ENCODE measurements at regions not wholly inside any gene's neighbourhood (a gene's known extent, or its start where the extent isn't known, plus 50 kb on each side); places are given as distances from the start of the nearest gene placed in this dataset.

DNA sequence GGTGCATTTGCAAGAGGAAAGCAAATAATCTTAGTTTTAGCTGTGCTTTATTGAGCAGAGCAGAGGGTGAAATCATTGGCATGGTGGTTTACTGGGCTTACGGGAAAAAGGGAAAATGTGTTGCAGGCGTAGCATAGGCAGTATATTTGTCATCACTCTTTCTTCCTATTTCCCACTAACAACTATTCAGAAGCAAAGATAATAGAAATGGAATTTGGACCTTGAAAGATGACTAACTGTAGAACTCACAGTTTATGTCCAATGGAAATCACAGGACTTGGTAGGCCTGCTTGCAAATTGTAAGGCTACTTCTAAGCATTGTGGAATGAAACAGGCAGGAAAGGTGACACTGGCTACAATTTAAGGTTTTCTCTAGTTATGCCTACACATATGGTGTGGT, 611.9 kb upstream of the MAN1A1 start:
- H3K79me2 ChIP-seq (replicated peaks; ENCODE audit: insufficient read depth), result no peaks in the 10 kb centered on the region
- Mint-ChIP-seq H3K4me1 (peaks cover 20% of the 10 kb centered on the region), H3K27ac (no peak overlapping the region), H3K27me3 (ENCODE audit: insufficient read depth, low read depth, poor library complexity) (peaks cover 3% of the 10 kb centered on the region), H3K9me3 (no peaks in the 10 kb centered on the region), H3K36me3 (ENCODE audit: low read depth) (no peaks in the 10 kb centered on the region), H3K4me3 (no peak overlapping the region)
- H3K36me3 ChIP-seq (ENCODE audit: insufficient read depth), result no peaks in the 10 kb centered on the region
- no peak overlapping the region for H3K4me2 ChIP-seq
- no peaks in the 10 kb centered on the region for H4K20me1 ChIP-seq (replicated peaks; ENCODE audit: insufficient read depth)
- H3F3A ChIP-seq (replicated peaks; ENCODE audit: low read depth), result no peaks in the 10 kb centered on the region
- DNase-seq (ENCODE audit: low spot score) (no peak), ATAC-seq (no peak)
- no peak overlapping the region for H3K4me3 ChIP-seq
- H3K9me2 ChIP-seq (ENCODE audit: insufficient read depth), result no peaks in the 10 kb centered on the region
- H2AFZ ChIP-seq, result no peak overlapping the region
- TF ChIP-seq EZH2 (IDR thresholded peaks at IDR 0.05; ENCODE audit: low read depth, unreplicated experiment) (no peak), EZH2phosphoT487 (IDR thresholded peaks at IDR 0.05; ENCODE audit: unreplicated experiment) (no peak), JUNB (IDR thresholded peaks at IDR 0.05; ENCODE audit: unreplicated experiment) (no peak), STAT1 (IDR thresholded peaks at IDR 0.05; ENCODE audit: unreplicated experiment) (no peak)
- TF ChIP-seq, protein P1, sequence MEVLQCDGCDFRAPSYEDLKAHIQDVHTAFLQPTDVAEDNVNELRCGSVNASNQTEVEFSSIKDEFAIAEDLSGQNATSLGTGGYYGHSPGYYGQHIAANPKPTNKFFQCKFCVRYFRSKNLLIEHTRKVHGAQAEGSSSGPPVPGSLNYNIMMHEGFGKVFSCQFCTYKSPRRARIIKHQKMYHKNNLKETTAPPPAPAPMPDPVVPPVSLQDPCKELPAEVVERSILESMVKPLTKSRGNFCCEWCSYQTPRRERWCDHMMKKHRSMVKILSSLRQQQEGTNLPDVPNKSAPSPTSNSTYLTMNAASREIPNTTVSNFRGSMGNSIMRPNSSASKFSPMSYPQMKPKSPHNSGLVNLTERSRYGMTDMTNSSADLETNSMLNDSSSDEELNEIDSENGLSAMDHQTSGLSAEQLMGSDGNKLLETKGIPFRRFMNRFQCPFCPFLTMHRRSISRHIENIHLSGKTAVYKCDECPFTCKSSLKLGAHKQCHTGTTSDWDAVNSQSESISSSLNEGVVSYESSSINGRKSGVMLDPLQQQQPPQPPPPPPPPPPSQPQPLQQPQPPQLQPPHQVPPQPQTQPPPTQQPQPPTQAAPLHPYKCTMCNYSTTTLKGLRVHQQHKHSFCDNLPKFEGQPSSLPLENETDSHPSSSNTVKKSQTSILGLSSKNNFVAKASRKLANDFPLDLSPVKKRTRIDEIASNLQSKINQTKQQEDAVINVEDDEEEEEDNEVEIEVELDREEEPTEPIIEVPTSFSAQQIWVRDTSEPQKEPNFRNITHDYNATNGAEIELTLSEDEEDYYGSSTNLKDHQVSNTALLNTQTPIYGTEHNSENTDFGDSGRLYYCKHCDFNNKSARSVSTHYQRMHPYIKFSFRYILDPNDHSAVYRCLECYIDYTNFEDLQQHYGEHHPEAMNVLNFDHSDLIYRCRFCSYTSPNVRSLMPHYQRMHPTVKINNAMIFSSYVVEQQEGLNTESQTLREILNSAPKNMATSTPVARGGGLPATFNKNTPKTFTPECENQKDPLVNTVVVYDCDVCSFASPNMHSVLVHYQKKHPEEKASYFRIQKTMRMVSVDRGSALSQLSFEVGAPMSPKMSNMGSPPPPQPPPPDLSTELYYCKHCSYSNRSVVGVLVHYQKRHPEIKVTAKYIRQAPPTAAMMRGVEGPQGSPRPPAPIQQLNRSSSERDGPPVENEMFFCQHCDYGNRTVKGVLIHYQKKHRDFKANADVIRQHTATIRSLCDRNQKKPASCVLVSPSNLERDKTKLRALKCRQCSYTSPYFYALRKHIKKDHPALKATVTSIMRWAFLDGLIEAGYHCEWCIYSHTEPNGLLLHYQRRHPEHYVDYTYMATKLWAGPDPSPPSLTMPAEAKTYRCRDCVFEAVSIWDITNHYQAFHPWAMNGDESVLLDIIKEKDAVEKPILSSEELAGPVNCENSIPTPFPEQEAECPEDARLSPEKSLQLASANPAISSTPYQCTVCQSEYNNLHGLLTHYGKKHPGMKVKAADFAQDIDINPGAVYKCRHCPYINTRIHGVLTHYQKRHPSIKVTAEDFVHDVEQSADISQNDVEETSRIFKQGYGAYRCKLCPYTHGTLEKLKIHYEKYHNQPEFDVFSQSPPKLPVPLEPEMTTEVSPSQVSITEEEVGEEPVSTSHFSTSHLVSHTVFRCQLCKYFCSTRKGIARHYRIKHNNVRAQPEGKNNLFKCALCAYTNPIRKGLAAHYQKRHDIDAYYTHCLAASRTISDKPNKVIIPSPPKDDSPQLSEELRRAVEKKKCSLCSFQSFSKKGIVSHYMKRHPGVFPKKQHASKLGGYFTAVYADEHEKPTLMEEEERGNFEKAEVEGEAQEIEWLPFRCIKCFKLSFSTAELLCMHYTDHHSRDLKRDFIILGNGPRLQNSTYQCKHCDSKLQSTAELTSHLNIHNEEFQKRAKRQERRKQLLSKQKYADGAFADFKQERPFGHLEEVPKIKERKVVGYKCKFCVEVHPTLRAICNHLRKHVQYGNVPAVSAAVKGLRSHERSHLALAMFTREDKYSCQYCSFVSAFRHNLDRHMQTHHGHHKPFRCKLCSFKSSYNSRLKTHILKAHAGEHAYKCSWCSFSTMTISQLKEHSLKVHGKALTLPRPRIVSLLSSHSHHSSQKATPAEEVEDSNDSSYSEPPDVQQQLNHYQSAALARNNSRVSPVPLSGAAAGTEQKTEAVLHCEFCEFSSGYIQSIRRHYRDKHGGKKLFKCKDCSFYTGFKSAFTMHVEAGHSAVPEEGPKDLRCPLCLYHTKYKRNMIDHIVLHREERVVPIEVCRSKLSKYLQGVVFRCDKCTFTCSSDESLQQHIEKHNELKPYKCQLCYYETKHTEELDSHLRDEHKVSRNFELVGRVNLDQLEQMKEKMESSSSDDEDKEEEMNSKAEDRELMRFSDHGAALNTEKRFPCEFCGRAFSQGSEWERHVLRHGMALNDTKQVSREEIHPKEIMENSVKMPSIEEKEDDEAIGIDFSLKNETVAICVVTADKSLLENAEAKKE (CRISPR knock-in tag; IDR thresholded peaks at IDR 0.05), result no peak
- peaks cover 26% of the 10 kb centered on the region; the same call in 1 of the 2 replicates for H3K4me1 ChIP-seq (ENCODE audit: insufficient read depth)
- H3K27me3 ChIP-seq (ENCODE audit: insufficient read depth), result no peaks in the 10 kb centered on the region
- no peak overlapping the region for H3K27ac ChIP-seq (ENCODE audit: low read depth)

DNA sequence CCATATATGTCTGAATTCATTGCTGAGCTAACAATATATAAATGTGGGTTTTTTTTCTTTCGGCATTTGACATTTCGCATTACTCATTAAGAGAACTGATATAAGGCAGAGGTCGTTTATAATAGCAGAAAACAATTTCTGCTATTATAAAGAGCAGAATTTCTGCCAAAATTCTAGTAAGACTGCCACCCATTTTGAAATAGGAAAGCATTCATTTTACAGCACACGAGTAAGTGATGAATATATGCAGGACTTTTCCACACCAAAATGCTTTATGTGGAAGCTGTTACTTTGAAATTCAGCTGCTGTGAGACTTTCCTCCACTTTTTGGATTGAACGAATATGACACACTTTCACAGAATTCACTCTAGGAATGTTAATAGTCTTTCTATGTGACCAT, 610.9 kb upstream of the MAN1A1 start:
- H3K4me2 ChIP-seq, result 0 out of 2 replicates have a peak overlapping the region, but pooled peaks have one; percentile 53
- TF ChIP-seq JUNB (IDR thresholded peaks at IDR 0.05; ENCODE audit: unreplicated experiment) (no peak), POLR2AphosphoS5 (IDR thresholded peaks at IDR 0.05; ENCODE audit: low read depth) (no peak), NANOG (IDR thresholded peaks at IDR 0.05; ENCODE audit: borderline replicate concordance) (no peak), STAT1 (IDR thresholded peaks at IDR 0.05; ENCODE audit: unreplicated experiment) (no peak), EZH2 (IDR thresholded peaks at IDR 0.05; ENCODE audit: low read depth, unreplicated experiment) (no peak), ZNF331 (CRISPR knock-in tag; IDR thresholded peaks at IDR 0.05; ENCODE audit: low read depth) (no peak), EZH2phosphoT487 (IDR thresholded peaks at IDR 0.05; ENCODE audit: unreplicated experiment) (no peak), CREB1 (CRISPR knock-in tag; IDR thresholded peaks at IDR 0.05; ENCODE audit: low read depth) (no peak)
- TF ChIP-seq, protein P2, sequence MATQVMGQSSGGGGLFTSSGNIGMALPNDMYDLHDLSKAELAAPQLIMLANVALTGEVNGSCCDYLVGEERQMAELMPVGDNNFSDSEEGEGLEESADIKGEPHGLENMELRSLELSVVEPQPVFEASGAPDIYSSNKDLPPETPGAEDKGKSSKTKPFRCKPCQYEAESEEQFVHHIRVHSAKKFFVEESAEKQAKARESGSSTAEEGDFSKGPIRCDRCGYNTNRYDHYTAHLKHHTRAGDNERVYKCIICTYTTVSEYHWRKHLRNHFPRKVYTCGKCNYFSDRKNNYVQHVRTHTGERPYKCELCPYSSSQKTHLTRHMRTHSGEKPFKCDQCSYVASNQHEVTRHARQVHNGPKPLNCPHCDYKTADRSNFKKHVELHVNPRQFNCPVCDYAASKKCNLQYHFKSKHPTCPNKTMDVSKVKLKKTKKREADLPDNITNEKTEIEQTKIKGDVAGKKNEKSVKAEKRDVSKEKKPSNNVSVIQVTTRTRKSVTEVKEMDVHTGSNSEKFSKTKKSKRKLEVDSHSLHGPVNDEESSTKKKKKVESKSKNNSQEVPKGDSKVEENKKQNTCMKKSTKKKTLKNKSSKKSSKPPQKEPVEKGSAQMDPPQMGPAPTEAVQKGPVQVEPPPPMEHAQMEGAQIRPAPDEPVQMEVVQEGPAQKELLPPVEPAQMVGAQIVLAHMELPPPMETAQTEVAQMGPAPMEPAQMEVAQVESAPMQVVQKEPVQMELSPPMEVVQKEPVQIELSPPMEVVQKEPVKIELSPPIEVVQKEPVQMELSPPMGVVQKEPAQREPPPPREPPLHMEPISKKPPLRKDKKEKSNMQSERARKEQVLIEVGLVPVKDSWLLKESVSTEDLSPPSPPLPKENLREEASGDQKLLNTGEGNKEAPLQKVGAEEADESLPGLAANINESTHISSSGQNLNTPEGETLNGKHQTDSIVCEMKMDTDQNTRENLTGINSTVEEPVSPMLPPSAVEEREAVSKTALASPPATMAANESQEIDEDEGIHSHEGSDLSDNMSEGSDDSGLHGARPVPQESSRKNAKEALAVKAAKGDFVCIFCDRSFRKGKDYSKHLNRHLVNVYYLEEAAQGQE (IDR thresholded peaks at IDR 0.05; ENCODE audit: unreplicated experiment), result no peak
- TF ChIP-seq, protein P3, sequence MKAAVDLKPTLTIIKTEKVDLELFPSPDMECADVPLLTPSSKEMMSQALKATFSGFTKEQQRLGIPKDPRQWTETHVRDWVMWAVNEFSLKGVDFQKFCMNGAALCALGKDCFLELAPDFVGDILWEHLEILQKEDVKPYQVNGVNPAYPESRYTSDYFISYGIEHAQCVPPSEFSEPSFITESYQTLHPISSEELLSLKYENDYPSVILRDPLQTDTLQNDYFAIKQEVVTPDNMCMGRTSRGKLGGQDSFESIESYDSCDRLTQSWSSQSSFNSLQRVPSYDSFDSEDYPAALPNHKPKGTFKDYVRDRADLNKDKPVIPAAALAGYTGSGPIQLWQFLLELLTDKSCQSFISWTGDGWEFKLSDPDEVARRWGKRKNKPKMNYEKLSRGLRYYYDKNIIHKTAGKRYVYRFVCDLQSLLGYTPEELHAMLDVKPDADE (IDR thresholded peaks at IDR 0.05), result no peak
- no peaks in the 10 kb centered on the region for H3K79me2 ChIP-seq (replicated peaks; ENCODE audit: insufficient read depth)
- no peak overlapping the region for H2AFZ ChIP-seq
- DNase-seq (ENCODE audit: low spot score), result no peak
- peaks cover 26% of the 10 kb centered on the region; the same call in 1 of the 2 replicates for H3K4me1 ChIP-seq (ENCODE audit: insufficient read depth)
- no peaks in the 10 kb centered on the region for H3K36me3 ChIP-seq (ENCODE audit: insufficient read depth)
- H3K4me3 ChIP-seq, result no peak overlapping the region
- H3F3A ChIP-seq (replicated peaks; ENCODE audit: low read depth), result no peaks in the 10 kb centered on the region
- Mint-ChIP-seq H3K4me1 (peaks cover 20% of the 10 kb centered on the region), H3K36me3 (ENCODE audit: low read depth) (no peaks in the 10 kb centered on the region), H3K4me3 (no peak overlapping the region), H3K9me3 (no peaks in the 10 kb centered on the region), H3K27ac (peak overlapping the region; percentile 61; the same call in 1 of the 2 replicates), H3K27me3 (ENCODE audit: insufficient read depth, low read depth, poor library complexity) (no peaks in the 10 kb centered on the region)
- no peaks in the 10 kb centered on the region for H3K9me2 ChIP-seq (ENCODE audit: insufficient read depth)
- no peaks in the 10 kb centered on the region for H4K20me1 ChIP-seq (replicated peaks; ENCODE audit: insufficient read depth)
- no peak overlapping the region for H3K27ac ChIP-seq (ENCODE audit: low read depth)
- H3K27me3 ChIP-seq (ENCODE audit: insufficient read depth), result no peaks in the 10 kb centered on the region
- no peak for ATAC-seq
